Fibroblast of skin of back (primary cell): ENCODE measurements at regions not wholly inside any gene's neighbourhood (a gene's known extent, or its start where the extent isn't known, plus 50 kb on each side); places are given as distances from the start of the nearest gene placed in this dataset.

ENCODE experiments used
- DNase-seq: peaks from one replicate; pipeline ENCODE4 v3.0.0-alpha.2; 2013

DNA sequence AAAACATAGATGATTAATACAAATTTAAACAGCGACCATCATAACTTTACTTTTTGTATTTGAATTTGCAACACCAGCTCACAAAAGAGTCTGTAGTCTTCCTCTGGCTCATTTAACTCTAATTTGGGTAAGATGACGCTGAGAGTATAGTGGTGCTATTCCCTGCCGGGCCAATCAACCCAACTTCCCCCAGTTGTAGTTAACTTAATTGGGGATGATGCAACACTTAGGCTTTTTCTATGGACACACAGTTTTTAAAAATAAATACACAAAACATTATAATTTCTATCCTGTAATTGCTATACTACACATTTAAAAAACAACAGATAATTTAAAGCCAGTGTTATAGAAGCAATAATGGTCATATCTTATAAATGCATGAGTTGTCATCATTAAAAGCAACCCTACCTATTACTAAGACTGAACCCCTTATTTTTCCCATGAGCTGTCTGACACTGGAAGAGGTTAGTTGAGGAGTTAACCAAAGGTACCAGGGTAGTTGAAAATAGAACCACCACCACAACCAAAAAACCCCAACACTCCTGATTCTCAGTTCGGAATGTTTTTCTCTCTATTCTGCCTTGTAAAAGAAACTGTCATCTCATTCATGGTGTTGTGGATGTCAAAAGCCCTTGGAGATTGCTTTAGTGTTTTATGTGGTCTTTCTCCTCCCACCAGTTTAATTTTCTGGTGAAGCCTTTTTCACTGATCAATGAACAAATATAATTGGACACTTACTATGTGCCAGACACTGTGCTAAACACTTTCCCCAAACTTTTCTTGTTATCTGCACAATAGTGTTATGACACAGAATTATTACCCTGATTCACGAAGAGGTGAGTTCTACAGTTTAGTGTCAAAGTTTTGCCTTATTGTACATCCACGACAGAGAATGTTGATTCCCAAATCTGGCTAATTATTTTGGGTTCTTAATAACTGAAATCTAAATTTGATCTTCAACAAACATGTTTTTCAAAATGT lies 61.5 kb upstream of the RAPGEF2 start:
- no peak for DNase-seq

DNA sequence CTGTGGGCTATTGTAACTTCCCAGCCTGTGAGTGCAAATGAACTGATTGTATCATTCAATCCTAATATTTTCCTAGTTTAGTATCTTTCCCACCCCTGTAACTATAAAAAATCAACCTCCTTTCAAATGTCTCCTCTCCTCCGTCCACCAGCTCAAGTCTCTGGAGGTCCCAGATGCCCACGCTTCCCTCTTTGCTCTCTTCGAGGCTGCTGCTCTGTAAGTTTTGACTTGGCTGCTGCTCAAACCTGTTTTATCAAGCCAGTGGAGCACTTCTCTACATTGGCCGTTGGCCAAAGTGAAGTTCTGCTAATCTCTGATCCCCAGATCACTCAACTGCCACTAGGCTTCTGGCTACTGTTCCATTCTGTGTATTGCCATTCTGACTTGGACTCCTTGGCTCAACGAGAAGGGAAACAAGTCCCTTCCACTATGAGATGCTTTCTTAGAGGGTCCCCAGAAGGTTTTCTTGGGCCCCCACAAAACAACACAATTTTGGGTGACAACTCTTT lies 60.7 kb upstream of the RAPGEF2 start:
- no peak for DNase-seq

DNA sequence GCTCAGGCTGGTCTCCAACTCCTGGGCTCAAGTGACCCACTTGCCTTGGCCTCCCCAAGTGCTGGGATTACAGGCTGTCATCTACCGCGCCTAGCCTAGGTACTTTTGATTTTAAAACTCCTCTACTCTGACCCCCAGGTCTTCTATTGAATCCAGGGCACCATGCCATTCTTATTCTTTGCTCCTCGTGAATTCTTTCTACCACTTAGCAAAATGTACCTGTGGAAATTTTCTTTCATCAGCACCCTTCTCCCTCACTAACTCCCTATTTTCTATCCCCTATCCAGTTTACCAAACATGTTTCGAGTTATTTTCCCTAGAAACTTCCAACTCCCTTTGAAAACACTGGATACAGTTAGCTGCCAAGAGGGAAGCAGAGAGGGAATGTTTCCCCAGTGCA lies 60.0 kb upstream of the RAPGEF2 start:
- DNase-seq, result no peak

DNA sequence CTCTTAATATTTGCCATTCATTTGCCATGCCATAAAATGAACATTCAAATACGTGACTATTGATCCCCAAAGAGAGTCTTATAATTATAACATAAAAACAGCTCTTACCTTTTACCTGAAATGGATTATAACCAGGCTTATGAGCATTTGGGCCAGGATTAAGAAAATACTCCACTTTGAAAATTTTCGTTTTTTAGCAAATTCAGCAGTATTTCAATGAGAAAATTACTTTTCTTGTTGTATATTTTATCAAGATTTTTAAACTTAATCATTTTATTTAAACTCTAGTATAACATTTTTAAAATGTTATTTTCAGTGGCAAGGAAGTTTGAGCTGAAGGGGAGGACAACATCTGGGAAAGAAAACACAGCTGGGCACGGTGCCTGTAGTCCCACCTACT lies 59.0 kb upstream of the RAPGEF2 start:
- DNase-seq, result no peak

DNA sequence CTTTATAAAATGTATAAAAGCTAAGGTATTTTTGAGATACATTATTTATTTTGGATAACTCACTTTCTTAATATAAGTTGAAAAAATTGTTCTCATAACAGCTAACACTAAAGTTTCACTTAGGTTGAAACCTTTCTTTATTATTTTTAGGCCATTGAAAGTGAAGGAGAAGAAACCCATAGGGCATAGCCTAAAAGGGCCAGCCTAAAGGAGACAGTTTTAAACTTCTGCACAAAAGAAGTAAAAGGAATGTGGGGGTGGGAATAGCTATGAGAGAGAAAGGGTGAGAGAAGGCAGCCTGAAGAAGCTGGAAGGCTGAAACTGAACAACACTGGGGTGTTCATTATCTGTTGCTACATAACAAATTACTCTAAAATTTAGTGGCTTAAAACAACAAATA lies 57.6 kb upstream of the RAPGEF2 start:
- DNase-seq, result no peak

DNA sequence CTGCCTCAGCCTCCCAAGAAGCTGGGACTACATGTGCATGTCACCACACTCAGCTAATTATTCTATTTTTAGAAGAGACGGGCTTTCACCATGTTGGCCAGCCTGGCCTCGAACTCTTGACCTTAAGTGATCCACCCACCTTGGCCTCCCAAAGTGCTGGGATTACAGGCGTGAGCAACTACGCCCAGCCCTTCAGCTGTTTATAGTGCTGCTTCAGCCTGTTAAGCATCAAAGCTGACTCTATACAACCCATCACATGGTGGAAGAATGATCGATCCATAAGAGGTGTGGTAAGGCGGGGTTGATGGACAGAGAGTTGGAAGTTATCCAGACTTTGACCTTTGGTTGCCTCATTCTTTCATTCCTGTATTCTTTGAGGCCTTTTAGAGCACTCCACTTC lies 56.2 kb upstream of the RAPGEF2 start:
- no peak for DNase-seq

DNA sequence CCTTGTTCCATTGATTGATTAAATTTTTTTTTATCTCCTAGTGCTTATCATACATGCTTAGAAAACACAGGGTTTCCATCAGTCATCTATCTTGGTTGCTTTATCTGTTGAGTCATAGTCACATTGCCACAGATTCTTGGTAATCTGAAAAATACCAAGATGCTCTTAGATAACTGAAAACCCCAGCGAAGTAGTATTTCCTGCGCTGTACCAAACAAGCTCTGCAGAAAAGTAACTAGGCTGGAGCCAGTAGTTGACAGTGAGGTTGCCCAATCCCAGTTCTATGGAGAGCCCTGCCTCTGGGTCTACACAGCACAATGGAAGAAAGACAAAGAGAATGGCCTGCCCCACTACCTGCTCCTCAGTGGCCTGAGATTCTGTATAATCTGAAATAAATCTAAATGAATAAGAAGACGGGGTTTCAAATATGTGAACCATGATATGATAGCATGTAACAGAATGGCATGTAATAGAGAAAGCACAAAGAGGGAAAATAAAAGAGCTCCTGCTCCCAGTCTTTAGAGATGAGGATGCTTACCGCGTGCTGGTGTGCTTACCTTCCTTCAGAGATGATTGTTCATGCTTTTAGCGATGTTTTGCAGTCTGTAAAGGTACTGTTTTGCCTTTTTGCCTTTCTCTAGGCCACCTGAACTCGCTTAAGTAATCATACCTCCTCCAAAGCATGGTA lies 55.3 kb upstream of the RAPGEF2 start:
- DNase-seq, result peak; percentile 22

DNA sequence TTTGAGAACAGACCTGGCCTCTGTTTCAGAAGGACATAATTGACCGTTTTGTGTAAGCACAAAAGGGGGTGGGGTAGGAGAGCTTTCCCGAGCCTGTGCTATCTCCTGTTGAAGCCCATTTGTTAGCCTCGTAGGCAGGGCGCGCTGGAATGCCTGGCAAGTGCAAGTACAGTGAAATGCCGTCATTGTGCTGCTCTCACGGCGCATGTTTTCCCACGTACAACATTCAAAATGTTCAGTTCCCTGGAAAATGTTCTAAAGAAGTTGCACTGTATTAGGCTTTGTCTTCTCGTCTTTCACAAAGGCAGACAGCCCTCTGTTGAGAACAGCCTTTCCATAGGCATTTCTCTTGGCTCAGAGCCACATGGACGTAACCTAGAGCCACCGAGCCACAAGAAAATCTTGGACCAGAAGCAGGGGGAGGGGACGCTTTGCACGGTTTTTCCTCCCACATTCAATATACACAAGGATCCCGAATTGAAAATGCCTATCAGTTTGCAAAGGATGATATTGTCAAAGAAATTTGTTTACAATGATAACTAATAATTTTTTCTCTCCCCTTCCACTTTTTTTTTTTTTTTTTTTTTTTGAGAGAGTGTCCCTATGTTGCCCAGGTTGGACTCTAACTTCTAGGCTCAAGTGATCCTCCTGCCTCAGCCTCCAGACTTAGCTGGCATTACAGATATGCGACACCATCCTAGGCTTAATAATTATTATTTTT lies 54.6 kb upstream of the RAPGEF2 start:
- DNase-seq, result peak; percentile 64

DNA sequence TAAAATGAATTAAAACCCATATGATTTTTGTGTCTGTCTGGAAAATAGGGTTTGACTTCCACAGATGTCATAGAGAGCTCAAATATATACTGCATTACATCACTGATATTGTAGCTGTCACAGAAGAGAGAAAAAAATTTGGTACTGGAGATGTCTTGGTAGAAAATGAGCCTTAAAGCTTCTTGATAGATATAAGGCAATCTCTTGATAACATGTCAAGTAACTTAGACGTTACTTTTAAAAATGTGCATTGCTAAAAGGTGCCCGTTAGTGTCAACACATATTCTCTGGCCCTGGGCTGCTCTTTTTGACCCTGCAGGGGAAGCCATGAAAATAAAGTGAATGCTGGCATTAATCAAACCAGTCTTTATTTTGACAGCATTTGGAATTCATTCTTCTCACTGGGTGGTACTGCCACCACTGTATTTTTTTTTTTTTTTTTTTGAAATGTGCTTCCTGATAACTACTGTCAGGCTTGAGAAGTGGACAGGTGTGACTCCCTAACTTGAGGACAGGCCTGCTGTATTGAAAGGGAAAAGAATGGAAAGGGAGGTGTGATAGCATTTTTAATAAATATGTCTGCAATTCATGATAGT lies 53.0 kb upstream of the RAPGEF2 start:
- DNase-seq, result no peak

DNA sequence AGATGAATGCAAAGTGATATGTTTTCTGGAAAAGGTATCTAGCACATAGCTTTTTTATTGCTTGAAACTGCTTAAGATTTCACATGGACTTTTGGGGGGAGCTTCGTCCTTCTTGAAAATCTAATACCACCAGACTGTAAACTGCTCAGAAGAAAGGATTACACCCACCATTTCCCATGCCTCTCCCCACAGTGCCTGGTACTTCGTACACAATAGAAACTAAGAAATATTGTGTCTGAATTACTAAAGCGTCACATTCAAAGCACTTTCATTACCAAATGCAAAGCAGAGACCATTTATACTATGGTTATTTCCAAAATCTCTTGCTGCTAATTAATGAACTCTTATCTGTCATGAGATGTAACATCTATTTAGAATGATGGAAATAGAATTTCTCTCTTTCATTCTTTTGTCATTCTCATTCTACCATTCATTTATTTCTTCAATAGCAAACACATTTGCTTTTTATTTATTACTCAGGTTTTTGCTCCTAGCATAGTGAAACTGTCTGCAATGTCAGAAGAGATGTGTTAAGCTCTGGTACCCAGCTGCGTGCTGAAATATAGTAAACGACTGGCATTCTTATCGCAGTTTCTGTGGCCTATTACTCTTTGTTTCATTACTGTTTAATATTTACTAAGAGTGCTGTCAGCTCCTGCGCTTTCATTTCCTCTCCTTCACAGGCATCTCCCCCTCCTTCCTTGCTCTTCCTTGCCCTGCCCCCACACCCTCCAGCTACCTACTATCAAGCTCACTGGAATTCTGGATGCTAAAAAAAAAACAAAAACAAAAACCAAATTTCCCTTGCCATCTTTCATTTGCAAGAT lies 51.4 kb upstream of the RAPGEF2 start:
- no peak for DNase-seq

DNA sequence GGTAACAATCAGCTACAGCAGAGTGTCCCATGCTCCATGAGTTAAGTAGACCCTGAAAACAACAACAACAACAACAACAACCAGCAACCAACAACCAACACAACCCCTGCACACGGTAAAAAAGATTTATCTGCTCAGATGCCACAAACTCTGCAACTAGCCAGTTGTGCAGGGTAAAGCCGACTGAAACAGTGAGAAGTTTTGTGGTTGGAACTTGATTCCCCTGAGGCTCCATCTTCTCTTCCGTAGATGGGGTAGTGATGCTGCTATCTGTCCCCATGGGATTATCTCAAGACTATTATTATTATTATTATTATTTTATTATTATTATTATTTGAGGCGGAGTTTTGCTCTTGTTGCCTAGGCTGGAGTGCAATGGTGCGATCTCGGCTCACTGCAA lies 50.6 kb upstream of the RAPGEF2 start:
- no peak for DNase-seq
